H1 (cell line): ENCODE measurements at regions not wholly inside any gene's neighbourhood (a gene's known extent, or its start where the extent isn't known, plus 50 kb on each side); places are given as distances from the start of the nearest gene placed in this dataset.

Experiments
- CTCF ChIA-PET: fragments of 300-600 bp; sonication (Branson Sonifier 250); formaldehyde crosslinking; loops from one replicate; lab custom pipeline; 2021; ENCODE audit not compliant: partially characterized antibody; lab: Charles Lee
- POLR2A ChIA-PET: fragments of 300-600 bp; sonication (Branson Sonifier 250); formaldehyde crosslinking; loops from one replicate; lab custom pipeline; 2021; ENCODE audit warnings: inconsistent platforms; ENCODE audit not compliant: partially characterized antibody; lab: Charles Lee
- DNase-seq, 2 experiments: peaks; one replicate each; pipeline versions ENCODE4 v3.0.0 to v3.0.0-alpha.2; 2010 to 2022; ENCODE audit warnings: low spot score in 2 of 2, low read depth in 1 of 2, mixed read lengths in 1 of 2
- FAIRE-seq: peaks from 2 replicates; lab custom pipeline; 2011; peaks lifted over from hg19 to GRCh38; lab: Jason Lieb, UNC
- H2AFZ ChIP-seq: 2 replicates; pipeline ENCODE4 v1.8.1; 2012; ENCODE audit warnings: low read length, inconsistent platforms
- H2AK5ac ChIP-seq: 2 replicates; pipeline ENCODE4 v1.6.1; 2013; ENCODE audit warnings: low read depth, low read length
- H2BK120ac ChIP-seq: replicated peaks from 2 replicates; pipeline ENCODE3; 2013; ENCODE audit warnings: low read depth, low read length, inconsistent platforms
- H2BK12ac ChIP-seq: 2 replicates; pipeline ENCODE4 v1.6.1; 2013; ENCODE audit warnings: low read depth, low read length
- H2BK15ac ChIP-seq: 2 replicates; pipeline ENCODE4 v1.6.1; 2013; ENCODE audit warnings: low read length
- H2BK20ac ChIP-seq: 2 replicates; pipeline ENCODE4 v1.6.1; 2013; ENCODE audit warnings: low read length
- H2BK5ac ChIP-seq: 2 replicates; pipeline ENCODE4 v1.6.1; 2013; ENCODE audit warnings: low read depth, low read length
- H3K14ac ChIP-seq: 2 replicates; pipeline ENCODE4 v1.6.1; 2013; ENCODE audit warnings: inconsistent platforms; ENCODE audit not compliant: insufficient read length
- H3K18ac ChIP-seq: 2 replicates; pipeline ENCODE4 v1.6.1; 2013; ENCODE audit warnings: low read length; ENCODE audit errors: extremely low read depth
- H3K23ac ChIP-seq: 2 replicates; pipeline ENCODE4 v1.6.1; 2013; ENCODE audit warnings: inconsistent platforms; ENCODE audit not compliant: insufficient read length
- H3K23me2 ChIP-seq: 2 replicates; pipeline ENCODE4 v1.6.1; 2013; ENCODE audit warnings: low read depth, low read length
- H3K27ac ChIP-seq: 2 replicates; pipeline ENCODE4 v1.6.1; 2011; ENCODE audit warnings: low read depth, low read length, inconsistent platforms
- H3K27me3 ChIP-seq, 4 experiments: replicated peaks in 1 of 4; 1 replicate in 1 of 4; 2 replicates in 3 of 4; pipeline versions ENCODE4 v1.6.1 to v1.8.1; 2011 to 2013; ENCODE audit warnings: low read length in 3 of 4, mild to moderate bottlenecking in 3 of 4, inconsistent platforms in 2 of 4, mixed read lengths in 2 of 4, moderate library complexity in 1 of 4; ENCODE audit not compliant: control insufficient read depth in 3 of 4, insufficient read depth in 3 of 4; ENCODE audit errors: extremely low read depth in 1 of 4
- H3K36me3 ChIP-seq, 4 experiments: 2 replicates each; pipeline versions ENCODE4 v1.6.1 to v1.8.1; 2011 to 2013; ENCODE audit warnings: mild to moderate bottlenecking in 4 of 4, low read length in 3 of 4, moderate library complexity in 2 of 4, control low read depth in 1 of 4, inconsistent platforms in 1 of 4; ENCODE audit not compliant: insufficient read depth in 4 of 4, control insufficient read depth in 2 of 4
- H3K4ac ChIP-seq: replicated peaks from 2 replicates; pipeline ENCODE3; 2013; ENCODE audit warnings: low read length, low read depth, mixed read lengths, inconsistent platforms; ENCODE audit not compliant: insufficient read length
- H3K4me1 ChIP-seq, 4 experiments: replicated peaks in 1 of 4; 1 replicate in 1 of 4; 2 replicates in 3 of 4; pipeline versions ENCODE4 v1.6.1 to v1.8.1; 2011 to 2013; ENCODE audit warnings: low read length in 3 of 4, inconsistent platforms in 2 of 4, mixed read lengths in 1 of 4; ENCODE audit not compliant: insufficient read depth in 4 of 4, control insufficient read depth in 3 of 4
- H3K4me2 ChIP-seq, 2 experiments: 2 replicates each; pipeline versions ENCODE4 v1.6.1 to v1.8.1; 2011 to 2013; ENCODE audit warnings: low read depth in 2 of 2, low read length in 2 of 2, control low read depth in 1 of 2, inconsistent platforms in 1 of 2, mild to moderate bottlenecking in 1 of 2; ENCODE audit not compliant: insufficient read depth in 1 of 2
- H3K4me3 ChIP-seq, 4 experiments: fragments of 200-600, 300-600 bp in 1 of 4; sonication (generic), shearing (Covaris generic), sonication (Bioruptor Twin) in 1 of 4; 2 replicates each; pipeline versions ENCODE4 v1.5.1 to v1.8.1; 2011 to 2016; ENCODE audit warnings: low read length in 4 of 4, low read depth in 3 of 4, control low read depth in 2 of 4, inconsistent platforms in 2 of 4, mild to moderate bottlenecking in 2 of 4, mixed read lengths in 1 of 4, moderate library complexity in 1 of 4; ENCODE audit not compliant: insufficient read depth in 2 of 4; ENCODE audit errors: extremely low read depth in 1 of 4
- H3K56ac ChIP-seq: replicated peaks from 2 replicates; pipeline ENCODE3; 2013; ENCODE audit warnings: low read depth, mild to moderate bottlenecking, mixed read lengths, low read length, inconsistent platforms; ENCODE audit not compliant: insufficient read length
- H3K79me1 ChIP-seq: 2 replicates; pipeline ENCODE4 v1.6.1; 2013; ENCODE audit warnings: low read depth, low read length, control low read depth
- H3K79me2 ChIP-seq, 2 experiments: 2 replicates each; pipeline versions ENCODE4 v1.6.1 to v1.8.1; 2012 to 2013; ENCODE audit warnings: low read length in 2 of 2, mild to moderate bottlenecking in 2 of 2, inconsistent platforms in 1 of 2; ENCODE audit not compliant: insufficient read depth in 2 of 2, control insufficient read depth in 1 of 2
- H3K9ac ChIP-seq, 4 experiments: replicated peaks in 1 of 4; 1 replicate in 1 of 4; 2 replicates in 3 of 4; pipeline versions ENCODE4 v1.6.1 to v1.8.1; 2011 to 2013; ENCODE audit warnings: low read depth in 3 of 4, low read length in 3 of 4, control low read depth in 2 of 4, mild to moderate bottlenecking in 2 of 4, moderate library complexity in 2 of 4, inconsistent platforms in 1 of 4; ENCODE audit errors: extremely low read depth in 1 of 4
- H3K9me3 ChIP-seq, 2 experiments: 2 replicates each; pipeline versions ENCODE4 v1.6.1 to v1.8.1; 2012 to 2013; ENCODE audit warnings: mild to moderate bottlenecking in 2 of 2, moderate library complexity in 2 of 2, control low read depth in 1 of 2, inconsistent platforms in 1 of 2, low read depth in 1 of 2, low read length in 1 of 2, mixed read lengths in 1 of 2; ENCODE audit not compliant: insufficient read depth in 2 of 2
- H4K20me1 ChIP-seq, 2 experiments: replicated peaks in 1 of 2; 2 replicates each; pipeline versions ENCODE3 to v1.8.1; 2011 to 2013; ENCODE audit warnings: inconsistent platforms in 2 of 2, low read length in 2 of 2, mild to moderate bottlenecking in 1 of 2; ENCODE audit not compliant: insufficient read depth in 2 of 2, control insufficient read depth in 1 of 2
- H4K5ac ChIP-seq: 2 replicates; pipeline ENCODE4 v1.6.1; 2013; ENCODE audit warnings: low read length, low read depth, mixed read lengths, inconsistent platforms; ENCODE audit not compliant: insufficient read length
- H4K8ac ChIP-seq: 2 replicates; pipeline ENCODE4 v1.8.0; 2013; ENCODE audit warnings: mild to moderate bottlenecking, moderate library complexity, low read length, inconsistent platforms; ENCODE audit not compliant: insufficient read depth; ENCODE audit errors: extremely low read depth
- H4K91ac ChIP-seq: replicated peaks from 2 replicates; pipeline ENCODE3; 2013; ENCODE audit warnings: low read length, mixed read lengths, inconsistent platforms; ENCODE audit not compliant: insufficient read length
- HDAC6 ChIP-seq: IDR thresholded peaks from one replicate; pipeline ENCODE4 v1.7.1; 2012; ENCODE audit warnings: low read depth, mild to moderate bottlenecking, inconsistent platforms, low read length, moderate library complexity
- RAD21 ChIP-seq, 2 experiments: IDR thresholded peaks in 1 of 2; conservative IDR thresholded peaks in 1 of 2; 2 replicates each; pipeline ENCODE4 v1.6.1; 2011; ENCODE audit warnings: low read depth in 2 of 2, low read length in 2 of 2, improper control_type of control experiment in 1 of 2, inconsistent platforms in 1 of 2, mild to moderate bottlenecking in 1 of 2, moderate library complexity in 1 of 2
- YY1 ChIP-seq: IDR thresholded peaks from 2 replicates; pipeline ENCODE4 v1.6.1; 2011; ENCODE audit warnings: low read depth, mild to moderate bottlenecking, low read length
- WGBS, 2 experiments: shearing (Covaris generic) in 1 of 2; methylation state at CpG; one replicate each; pipeline versions ENCODE4 v1.1.6 to v1.1.7; 2013 to 2015; ENCODE audit warnings: low lambda C conversion rate in 2 of 2, mixed read lengths in 2 of 2, inconsistent platforms in 1 of 2, low coverage in 1 of 2, missing lambda C conversion rate in 1 of 2; ENCODE audit not compliant: insufficient replicate concordance in 2 of 2, insufficient coverage in 1 of 2, insufficient read length in 1 of 2; ENCODE audit errors: extremely low coverage in 1 of 2, missing lambda C conversion rate in 1 of 2; 5-methylcytosine and 5-hydroxymethylcytosine counted together

GRCh38 chr9:19663570-19663969 is 125.3 kb downstream of the SLC24A2 start:
- no peaks in the 10 kb centered on the region for H3K9me3 ChIP-seq
- no peaks in the 10 kb centered on the region for H3K27me3 ChIP-seq
- WGBS, 2 experiments: 81% methylated on average over 3 of the region's 3 CpGs; no CpG with 5 or more reads in 1 of the 2 experiments
- no peak overlapping the region for H2AK5ac ChIP-seq
- H2AFZ ChIP-seq: no peak overlapping the region
- no peaks in the 10 kb centered on the region for H3K23me2 ChIP-seq
- no peak overlapping the region for H3K27ac ChIP-seq
- no peak overlapping the region for H3K18ac ChIP-seq
- H4K5ac ChIP-seq: no peak overlapping the region
- H4K8ac ChIP-seq: no peak overlapping the region
- no peak overlapping the region for H2BK12ac ChIP-seq
- no peaks in the 10 kb centered on the region for H3K79me2 ChIP-seq
- peaks cover 0 to 2% (median under 1%) of the 10 kb centered on the region in 4 experiments; a peak in 1 of 7 replicates for H3K4me1 ChIP-seq
- no peak overlapping the region for H2BK15ac ChIP-seq
- no peaks in the 10 kb centered on the region for H3K36me3 ChIP-seq
- H4K20me1 ChIP-seq: no peaks in the 10 kb centered on the region
- ChIA-PET CTCF (no interaction called here), POLR2A (no interaction called here)
- H2BK20ac ChIP-seq: no peak overlapping the region
- H3K4ac ChIP-seq: no peak overlapping the region
- FAIRE-seq (no peak), DNase-seq (no peak)
- H3K4me3 ChIP-seq: no peak overlapping the region
- H3K14ac ChIP-seq: no peak overlapping the region
- H4K91ac ChIP-seq: no peak overlapping the region
- no peak overlapping the region; a peak in 1 of 7 replicates for H3K9ac ChIP-seq
- H3K23ac ChIP-seq: no peak overlapping the region
- no peak overlapping the region for H3K4me2 ChIP-seq
- no peak overlapping the region for H3K56ac ChIP-seq
- TF ChIP-seq HDAC6: no peak
- no peak for TF ChIP-seq YY1
- no peak for TF ChIP-seq RAD21 (IDR thresholded peaks at IDR 0.05 in 1 of 2, conservative IDR thresholded peaks at IDR 0.05 in 1 of 2; ENCODE audit: low read depth in 2 of 2, low read length in 2 of 2)
- no peak overlapping the region for H2BK120ac ChIP-seq
- no peaks in the 10 kb centered on the region for H3K79me1 ChIP-seq
- no peak overlapping the region for H2BK5ac ChIP-seq
